A673 (cell line): ENCODE measurements at regions not wholly inside any gene's neighbourhood (a gene's known extent, or its start where the extent isn't known, plus 50 kb on each side); places are given as distances from the start of the nearest gene placed in this dataset.

Source experiments
- BruUV-seq: library from RNA; stranded (reverse); fragments of 400-500 nt; replicated peaks from 2 replicates; lab custom pipeline; 2021; lab: Mats Ljungman, UMichigan
- CTCF ChIA-PET: fragments of 300-600 bp; sonication (Branson Sonifier 250); formaldehyde crosslinking; loops from one replicate; lab custom pipeline; 2022; ENCODE audit warnings: antibody characterized with exemption; lab: Charles Lee
- POLR2A ChIA-PET: fragments of 300-600 bp; sonication (Branson Sonifier 250); formaldehyde crosslinking; loops from one replicate; lab custom pipeline; 2022; ENCODE audit warnings: antibody characterized with exemption; ENCODE audit not compliant: low non-redundant PET; lab: Charles Lee
- DNase-seq: peaks from one replicate; pipeline ENCODE4 v3.0.0-alpha.2; 2015; ENCODE audit warnings: low spot score
- H3K27ac ChIP-seq: fragments of 200-600 bp; sonication (generic); 2 replicates; pipeline ENCODE4 v1.5.1; 2016; ENCODE audit warnings: mixed run types, low read depth, mild to moderate bottlenecking, mixed read lengths, antibody characterized with exemption, low read length; ENCODE audit not compliant: poor library complexity, severe bottlenecking
- H3K27me3 ChIP-seq: fragments of 200-600 bp; sonication (generic); replicated peaks from 2 replicates; pipeline ENCODE4 v1.6.1; 2017; ENCODE audit warnings: mixed run types, low read depth, mild to moderate bottlenecking, mixed read lengths, antibody characterized with exemption, low read length; ENCODE audit not compliant: insufficient read depth, poor library complexity
- H3K36me3 ChIP-seq: fragments of 200-600 bp; sonication (generic); 2 replicates; pipeline ENCODE4 v1.6.1; 2016; ENCODE audit warnings: mixed run types, mild to moderate bottlenecking, mixed read lengths, antibody characterized with exemption, low read length; ENCODE audit not compliant: insufficient read depth, poor library complexity, severe bottlenecking
- H3K4me1 ChIP-seq: fragments of 200-600 bp; sonication (generic); 2 replicates; pipeline ENCODE4 v1.6.1; 2017; ENCODE audit warnings: mixed run types, mild to moderate bottlenecking, mixed read lengths, antibody characterized with exemption, low read length; ENCODE audit not compliant: insufficient read depth, poor library complexity, severe bottlenecking
- H3K4me3 ChIP-seq: fragments of 200-600 bp; sonication (generic); 2 replicates; pipeline ENCODE4 v1.5.1; 2016; ENCODE audit warnings: low read depth, mixed run types, mild to moderate bottlenecking, mixed read lengths, low read length; ENCODE audit not compliant: poor library complexity, severe bottlenecking
- H3K9me3 ChIP-seq: fragments of 200-600 bp; sonication (generic); 2 replicates; pipeline ENCODE4 v1.6.1; 2016; ENCODE audit warnings: mixed run types, low read depth, mild to moderate bottlenecking, mixed read lengths, antibody characterized with exemption, low read length; ENCODE audit not compliant: poor library complexity, severe bottlenecking
- EZH2 ChIP-seq: fragments of 200-600 bp; sonication (generic); IDR thresholded peaks from 2 replicates; pipeline ENCODE4 v1.6.1; 2017; ENCODE audit warnings: borderline replicate concordance, low read depth, mild to moderate bottlenecking, mixed read lengths, antibody characterized with exemption, low read length; ENCODE audit not compliant: poor library complexity, severe bottlenecking
- intact Hi-C: fragments of 100-400 bp; cut with micrococcal nuclease; formaldehyde crosslinking; loops from one replicate; pipeline ENCODE4 v1.10.0; 2022; ENCODE audit not compliant: unreplicated experiment
- TF ChIP-seq, protein P1 (sequence below): fragments of 300-800, 200-600 bp; sonication (generic); conservative IDR thresholded peaks from 2 replicates; pipeline ENCODE4 v1.5.1; 2017; ENCODE audit warnings: low read depth, mild to moderate bottlenecking, antibody characterized with exemption, low read length, moderate library complexity, mixed read lengths

DNA sequence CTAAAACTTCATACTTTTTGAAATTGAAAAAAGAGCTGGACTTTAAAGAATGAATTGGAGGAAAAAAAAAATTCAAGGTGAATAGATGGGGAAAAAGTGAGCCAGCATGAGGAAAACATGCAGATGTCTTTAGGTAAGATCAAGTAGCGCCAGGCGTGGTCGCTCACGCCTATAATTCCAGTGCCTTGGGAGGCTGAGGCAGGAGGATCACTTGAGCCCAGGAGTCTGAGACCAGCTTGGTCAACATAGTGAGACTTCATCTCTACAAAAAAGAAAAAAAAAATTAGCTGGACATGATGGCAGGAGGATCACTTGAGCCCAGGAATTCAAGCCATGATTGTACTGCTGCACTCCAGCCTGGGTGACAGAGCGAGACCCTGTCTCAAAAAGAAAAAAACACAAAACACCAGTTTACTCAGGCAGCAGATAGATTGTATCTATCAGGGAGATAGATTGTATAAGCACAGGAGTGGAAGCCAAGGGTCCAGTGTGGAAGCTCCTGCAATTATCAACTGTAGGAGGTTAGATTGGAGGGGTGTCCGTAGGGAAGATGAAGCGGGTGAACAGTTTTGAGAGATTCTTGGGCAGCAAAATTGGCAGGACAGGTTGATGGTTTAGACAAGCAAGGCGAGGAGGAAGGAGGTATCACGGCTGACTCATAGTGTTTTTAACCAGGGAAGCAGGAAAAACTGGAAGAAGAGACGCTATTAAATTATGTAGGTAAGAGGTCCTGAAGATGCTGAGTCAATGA lies 97.6 kb upstream of the ZNF217 start:
- Histone ChIP-seq H3K27me3 (no peaks in the 10 kb centered on the region), H3K9me3 (no peaks in the 10 kb centered on the region), H3K4me1 (peaks cover 5% of the 10 kb centered on the region), H3K27ac (no peak overlapping the region), H3K36me3 (no peaks in the 10 kb centered on the region), H3K4me3 (no peak overlapping the region)
- ChIA-PET POLR2A (no interaction called here), CTCF (no interaction called here)
- TF ChIP-seq EZH2: no peak
- TF ChIP-seq, protein P1, sequence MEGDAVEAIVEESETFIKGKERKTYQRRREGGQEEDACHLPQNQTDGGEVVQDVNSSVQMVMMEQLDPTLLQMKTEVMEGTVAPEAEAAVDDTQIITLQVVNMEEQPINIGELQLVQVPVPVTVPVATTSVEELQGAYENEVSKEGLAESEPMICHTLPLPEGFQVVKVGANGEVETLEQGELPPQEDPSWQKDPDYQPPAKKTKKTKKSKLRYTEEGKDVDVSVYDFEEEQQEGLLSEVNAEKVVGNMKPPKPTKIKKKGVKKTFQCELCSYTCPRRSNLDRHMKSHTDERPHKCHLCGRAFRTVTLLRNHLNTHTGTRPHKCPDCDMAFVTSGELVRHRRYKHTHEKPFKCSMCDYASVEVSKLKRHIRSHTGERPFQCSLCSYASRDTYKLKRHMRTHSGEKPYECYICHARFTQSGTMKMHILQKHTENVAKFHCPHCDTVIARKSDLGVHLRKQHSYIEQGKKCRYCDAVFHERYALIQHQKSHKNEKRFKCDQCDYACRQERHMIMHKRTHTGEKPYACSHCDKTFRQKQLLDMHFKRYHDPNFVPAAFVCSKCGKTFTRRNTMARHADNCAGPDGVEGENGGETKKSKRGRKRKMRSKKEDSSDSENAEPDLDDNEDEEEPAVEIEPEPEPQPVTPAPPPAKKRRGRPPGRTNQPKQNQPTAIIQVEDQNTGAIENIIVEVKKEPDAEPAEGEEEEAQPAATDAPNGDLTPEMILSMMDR: no peak
- no peak for DNase-seq
- no TSS peak for BruUV-seq
- intact Hi-C loops: no loop called here

DNA sequence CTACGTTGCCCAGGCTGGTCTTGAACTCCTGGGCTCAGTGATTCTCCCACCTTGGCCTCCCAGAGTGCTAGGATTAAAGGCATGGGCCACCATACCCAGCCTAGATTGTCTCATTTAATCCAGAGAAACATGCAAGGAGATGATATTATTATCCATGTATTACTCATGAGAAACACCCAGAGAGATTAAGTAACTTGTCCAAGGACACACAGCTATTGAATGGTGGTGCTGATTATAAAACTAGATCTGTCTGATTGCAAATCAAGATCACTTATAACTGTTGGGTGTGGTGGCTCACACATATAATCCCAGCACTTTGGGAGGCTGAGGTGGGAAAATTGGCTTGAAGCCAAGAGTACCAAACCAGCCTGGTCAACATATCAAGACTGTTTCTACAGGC lies 94.4 kb upstream of the ZNF217 start:
- Histone ChIP-seq H3K27me3 (no peaks in the 10 kb centered on the region), H3K27ac (no peak overlapping the region), H3K36me3 (no peaks in the 10 kb centered on the region), H3K4me3 (no peak overlapping the region), H3K4me1 (no peaks in the 10 kb centered on the region), H3K9me3 (no peaks in the 10 kb centered on the region)
- intact Hi-C loops: no loop called here
- no peak for DNase-seq
- ChIA-PET POLR2A (no interaction called here), CTCF (no interaction called here)
- no TSS peak for BruUV-seq
- TF ChIP-seq EZH2: no peak
- TF ChIP-seq, protein P1: no peak

DNA sequence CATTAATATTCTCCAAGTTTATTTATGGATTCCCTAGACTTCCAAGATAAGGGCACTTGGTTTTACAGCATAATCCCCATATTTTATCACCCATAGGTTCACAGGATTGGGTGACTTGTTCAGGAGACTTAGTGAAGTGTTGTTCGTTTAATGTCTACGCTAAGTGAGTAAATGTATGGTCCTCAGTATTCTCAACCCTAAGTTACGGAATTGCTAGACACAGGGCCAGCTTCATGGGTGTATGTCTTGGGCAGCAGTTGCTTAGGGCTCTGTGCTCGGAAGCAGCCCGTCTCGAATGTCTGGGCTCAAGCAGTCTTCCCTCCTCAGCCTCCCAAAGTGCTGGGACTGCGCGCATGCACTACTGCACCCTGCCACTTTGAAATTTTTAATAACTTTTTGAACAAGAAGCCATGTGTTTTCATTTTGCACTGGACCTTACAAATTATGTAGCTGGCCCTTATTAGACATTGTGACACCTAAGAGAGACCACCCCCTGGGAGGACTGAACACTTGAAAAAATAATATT lies 91.5 kb upstream of the ZNF217 start:
- H3K9me3 ChIP-seq: no peaks in the 10 kb centered on the region
- peaks cover 2% of the 10 kb centered on the region for H3K4me1 ChIP-seq
- no peak overlapping the region for H3K27ac ChIP-seq
- BruUV-seq: no TSS peak
- no peaks in the 10 kb centered on the region for H3K27me3 ChIP-seq
- no peaks in the 10 kb centered on the region for H3K36me3 ChIP-seq
- ChIA-PET POLR2A (no interaction called here), CTCF (no interaction called here)
- intact Hi-C loops: no loop called here
- no peak for DNase-seq
- H3K4me3 ChIP-seq: no peak overlapping the region
- TF ChIP-seq, protein P1: no peak
- TF ChIP-seq EZH2: no peak
